Stromal cell of bone marrow (primary cell): ENCODE measurements at regions not wholly inside any gene's neighbourhood (a gene's known extent, or its start where the extent isn't known, plus 50 kb on each side); places are given as distances from the start of the nearest gene placed in this dataset.
"Not testable (repeated sequence)": the region's sequence is repeated elsewhere in the genome, so short reads cannot be mapped to it uniquely, and the experiment has no call there.

Experiments
- DNase-seq: peaks from one replicate; pipeline ENCODE4 v3.0.0-alpha.2; 2012; ENCODE audit warnings: low read depth

DNA sequence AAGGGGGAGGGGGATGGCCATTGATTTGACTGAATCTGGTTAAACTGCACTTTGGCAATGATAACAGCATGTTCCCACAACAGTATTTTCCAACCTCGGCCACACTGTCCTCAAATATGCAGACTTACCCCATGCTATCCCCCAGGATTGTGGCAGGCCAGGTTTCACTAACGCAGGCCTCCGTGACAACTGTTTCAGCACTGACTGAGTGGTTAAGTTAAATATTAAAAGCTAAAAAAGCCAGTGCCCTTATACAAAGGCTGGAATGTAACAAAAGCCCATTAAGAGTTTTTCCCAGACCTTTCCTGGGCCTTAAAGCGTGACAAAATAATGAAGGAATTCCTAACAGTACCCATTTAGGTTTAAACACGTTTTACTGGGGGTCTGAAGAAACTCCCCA, 202.9 kb downstream of the USP25 start:
- no peak for DNase-seq

DNA sequence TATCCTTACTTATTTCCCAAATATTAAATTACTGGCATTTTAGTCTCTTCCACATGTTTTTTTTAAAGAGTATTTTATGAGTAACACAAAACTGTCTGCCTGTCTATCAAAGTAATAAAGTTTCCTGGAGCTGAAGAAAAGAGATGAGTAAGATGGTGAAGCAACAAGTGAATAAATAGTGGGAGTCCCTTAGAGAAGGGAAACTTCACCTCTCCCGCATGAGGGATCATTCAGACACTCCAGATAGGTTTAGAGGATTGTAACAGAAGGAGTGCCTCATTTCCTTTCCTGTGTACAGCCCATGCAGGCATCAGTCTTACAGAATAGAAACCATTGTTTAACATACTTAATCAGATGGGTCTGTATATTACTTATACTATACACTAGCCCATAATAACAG, 205.7 kb downstream of the USP25 start:
- no peak for DNase-seq

DNA sequence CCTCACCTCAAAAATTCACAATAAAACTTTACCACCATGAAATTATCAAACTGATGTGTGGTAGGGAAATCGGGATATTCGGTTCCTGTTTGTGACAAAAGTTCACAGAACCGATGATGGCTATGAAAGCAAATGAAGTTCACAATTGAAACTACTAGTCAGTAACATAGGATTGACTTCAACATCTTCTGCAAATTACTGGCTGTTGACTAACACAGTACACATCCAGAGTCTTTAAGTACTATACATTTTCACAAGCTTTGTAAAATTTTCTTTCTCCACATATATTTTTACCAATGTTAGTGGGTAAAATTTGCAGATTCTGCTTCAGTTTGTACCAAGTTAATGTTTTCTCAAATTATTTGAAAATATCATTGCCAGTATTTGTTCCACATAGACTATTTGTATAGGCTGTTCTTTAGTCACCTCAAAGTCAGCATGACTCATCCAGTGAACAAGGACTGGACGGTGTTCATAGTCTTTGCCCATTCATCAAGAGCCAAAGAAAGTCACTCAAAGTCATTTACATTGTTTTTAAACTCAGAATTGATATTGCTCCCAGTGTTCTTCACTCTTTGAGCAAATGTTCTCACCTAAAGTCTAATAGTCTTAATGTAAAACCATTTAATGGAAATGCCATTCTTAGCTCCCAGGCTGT, 213.4 kb downstream of the USP25 start:
- peak; percentile 20 for DNase-seq

DNA sequence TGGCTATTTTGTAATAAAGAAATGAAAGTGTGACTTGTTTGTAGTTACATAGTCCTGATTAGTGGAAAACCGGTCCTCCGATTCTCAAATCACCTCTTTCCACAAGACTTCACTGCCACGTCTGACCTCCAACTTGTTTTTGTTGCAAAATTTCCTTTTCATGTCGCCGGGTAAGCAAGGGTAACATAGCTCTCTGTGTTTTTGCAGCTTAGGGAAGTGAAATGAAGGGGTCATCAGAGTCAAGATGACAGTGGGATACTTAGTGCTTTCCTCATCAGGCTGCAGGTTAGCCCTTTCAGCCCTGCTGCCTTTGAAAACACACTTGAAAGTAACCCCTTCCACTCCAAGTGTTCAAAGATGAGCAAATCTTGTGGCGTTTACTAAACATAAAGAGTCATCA, 217.9 kb downstream of the USP25 start:
- DNase-seq = no peak

DNA sequence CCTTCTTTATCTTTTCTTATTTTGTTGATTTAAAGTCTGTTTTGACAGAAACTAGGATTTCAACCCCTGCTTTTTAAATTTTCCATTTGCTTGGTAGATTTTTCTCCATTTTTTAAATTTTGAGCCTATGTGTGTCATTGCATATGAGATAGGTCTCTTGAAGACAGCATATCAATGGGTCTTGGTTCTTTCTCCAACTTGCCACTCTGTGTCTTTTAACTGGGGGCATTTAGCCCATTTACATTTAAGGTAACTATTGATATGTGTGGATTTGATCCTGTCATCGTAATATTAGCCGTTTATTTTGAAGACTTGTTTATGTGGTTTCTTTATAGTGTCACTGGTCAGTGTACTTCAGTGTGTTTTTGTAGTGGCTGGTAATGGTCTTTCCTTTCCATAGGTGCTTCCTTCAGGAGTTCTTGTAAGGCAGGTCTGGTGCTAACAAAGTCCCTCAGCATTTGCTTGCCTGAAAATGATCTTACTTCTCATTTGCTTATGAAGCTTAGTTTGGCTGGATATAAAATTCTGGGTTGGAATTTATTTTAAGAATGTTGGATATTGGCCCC, 223.9 kb downstream of the USP25 start:
- no peak for DNase-seq

DNA sequence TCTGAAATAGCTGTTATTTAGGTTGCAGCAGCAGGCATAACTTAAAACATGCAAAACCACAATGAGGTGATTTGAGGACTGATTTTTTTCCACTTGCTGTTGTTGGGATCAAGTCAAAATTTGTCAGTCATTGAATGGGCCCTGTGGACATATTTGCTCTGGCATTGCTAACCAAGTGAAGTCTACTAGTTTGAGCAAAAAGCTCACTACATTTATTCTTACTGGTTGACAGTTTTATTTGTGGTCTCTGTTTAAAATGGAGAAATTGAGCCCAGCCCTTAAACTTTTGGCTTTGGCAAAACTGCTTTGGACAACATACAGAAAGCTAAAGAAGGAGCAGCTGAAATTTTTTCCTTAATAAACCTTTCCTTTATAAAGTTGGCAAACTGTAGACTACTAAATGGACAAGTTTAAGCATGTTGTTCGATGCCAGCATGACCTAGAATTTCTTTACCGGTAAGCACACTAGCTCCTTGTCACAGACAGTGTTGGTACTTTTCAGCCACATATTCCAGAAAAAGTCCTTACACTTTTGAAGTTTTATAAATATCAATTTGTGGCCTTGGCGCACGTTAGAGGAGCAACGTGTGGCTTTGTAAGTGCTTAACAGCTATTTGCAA, 234.6 kb downstream of the USP25 start:
- peak; percentile 72 for DNase-seq

DNA sequence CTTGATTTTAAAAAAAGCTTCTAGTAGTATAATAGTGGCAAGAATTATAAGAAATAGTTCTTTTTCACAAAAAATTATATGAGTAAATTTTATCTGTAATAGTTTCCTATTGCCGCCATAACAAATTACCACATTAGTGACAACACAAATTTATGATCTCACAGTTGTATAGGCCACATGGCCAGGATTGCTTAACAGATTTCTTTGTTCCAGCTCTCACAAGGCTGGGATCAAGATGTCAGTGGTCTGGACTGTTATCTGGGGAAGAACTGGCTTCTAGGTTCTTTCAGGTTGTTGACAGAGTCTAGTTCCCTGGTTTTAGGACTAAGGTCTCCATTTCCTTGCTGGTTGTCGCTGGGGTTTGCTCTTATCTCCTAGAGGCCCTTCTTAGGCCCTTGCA, 236.4 kb downstream of the USP25 start:
- DNase-seq = no peak

DNA sequence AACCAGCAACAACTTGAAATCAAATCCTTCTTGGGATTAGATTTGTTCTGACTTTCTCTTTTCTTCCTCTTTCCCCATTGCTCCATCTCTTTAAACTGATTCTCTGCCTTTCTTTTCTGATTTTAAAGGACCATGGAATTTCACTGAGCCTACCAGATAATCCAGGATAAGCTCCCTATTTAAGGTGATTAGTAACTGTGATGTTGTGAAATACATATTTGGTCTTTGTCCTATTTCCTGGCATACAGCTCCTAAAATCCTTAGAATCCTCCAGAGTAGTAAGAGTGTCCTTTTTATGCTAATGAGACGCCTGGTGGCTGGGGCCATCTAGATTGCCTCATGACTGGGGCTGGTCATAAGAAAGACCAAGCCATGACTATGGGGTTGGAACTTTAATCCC, 236.9 kb downstream of the USP25 start:
- DNase-seq = no peak

DNA sequence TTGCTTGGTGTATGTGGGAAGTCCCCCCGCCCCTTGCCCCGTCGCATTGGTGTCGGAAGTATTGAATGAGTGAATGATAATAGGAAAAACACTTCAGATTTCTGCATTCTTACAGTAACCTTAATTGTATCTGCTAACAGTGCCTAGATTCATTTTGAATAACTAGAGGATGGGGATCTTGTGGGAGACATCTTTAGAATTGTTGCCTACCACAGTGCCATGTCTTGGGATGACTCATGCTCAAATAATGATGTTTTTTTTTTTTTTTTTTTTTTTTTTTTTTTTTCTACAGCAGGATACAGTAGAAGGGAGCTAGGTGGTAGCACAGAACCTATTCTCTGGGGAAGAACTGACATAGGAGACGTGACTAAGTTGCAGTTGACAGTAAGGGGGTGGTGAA, 237.9 kb downstream of the USP25 start:
- DNase-seq = no peak

DNA sequence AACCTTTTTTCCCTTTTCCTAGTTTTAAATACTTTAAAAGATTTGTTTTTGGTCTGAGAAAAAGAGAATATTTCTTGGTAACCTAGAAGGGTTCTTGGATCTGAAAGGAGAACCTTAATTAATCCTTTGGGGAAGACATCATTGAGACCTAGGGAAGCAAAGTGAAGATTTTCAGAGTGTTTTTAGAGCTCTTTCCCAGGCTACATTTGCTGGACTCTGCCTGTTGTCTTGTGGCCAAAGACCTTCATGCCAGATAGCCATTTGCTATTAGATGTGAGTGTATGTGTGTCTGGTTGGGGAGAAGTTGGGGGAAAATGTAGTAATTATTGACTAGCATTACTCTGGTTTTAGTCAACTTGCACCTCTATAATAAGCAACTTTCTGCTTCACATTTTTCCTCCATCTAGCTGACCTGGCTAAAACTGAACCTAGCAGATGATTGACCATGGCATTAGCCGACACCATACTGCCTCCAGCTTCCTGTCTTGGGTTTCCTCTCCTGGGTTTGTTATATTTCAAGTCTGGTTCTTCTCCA, 239.1 kb downstream of the USP25 start:
- DNase-seq = no peak

DNA sequence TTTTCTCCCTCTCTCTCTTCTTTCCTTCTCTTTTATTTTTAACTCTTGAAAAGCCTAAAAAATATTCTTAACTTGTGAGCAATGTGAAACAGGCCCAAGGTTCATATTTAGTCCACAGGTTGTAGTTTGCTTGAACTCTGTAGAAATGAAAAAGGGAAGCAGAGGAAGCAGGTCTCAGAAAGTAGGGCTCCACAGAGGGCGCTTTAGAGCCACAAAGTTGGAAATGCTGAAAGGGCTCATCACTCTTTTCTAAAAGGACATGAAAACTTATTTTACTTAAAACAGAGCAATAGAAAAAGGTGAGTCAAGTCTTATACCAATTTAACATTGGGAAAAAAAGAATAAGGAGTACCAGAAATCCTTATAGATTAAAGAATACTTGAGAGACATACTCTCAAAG, 247.0 kb downstream of the USP25 start:
- no peak for DNase-seq

DNA sequence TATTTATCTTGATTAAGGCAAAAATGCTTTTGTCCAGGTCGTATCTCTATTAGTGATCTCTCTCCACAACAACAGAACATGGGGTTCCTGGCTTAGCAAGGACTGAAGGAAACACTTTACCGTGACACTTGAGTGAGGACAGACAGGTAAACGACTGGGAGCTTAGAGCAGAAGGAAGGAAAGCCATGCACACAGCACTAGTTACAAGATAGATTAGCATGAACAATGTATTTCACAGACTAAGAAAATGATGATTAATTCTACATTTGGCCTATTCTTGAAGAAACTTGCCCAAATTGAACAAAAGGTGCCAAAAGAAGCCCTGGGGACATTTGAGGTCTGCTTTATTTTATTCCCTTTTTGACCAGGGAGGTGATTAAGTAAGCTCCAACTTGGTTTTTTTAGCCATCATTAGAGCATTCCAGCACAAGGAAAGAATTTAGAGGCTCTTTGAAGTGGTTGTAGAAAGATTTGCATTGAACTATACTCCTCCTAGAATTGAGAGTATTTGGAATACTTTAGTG, 248.5 kb downstream of the USP25 start:
- peak; percentile 28 for DNase-seq

DNA sequence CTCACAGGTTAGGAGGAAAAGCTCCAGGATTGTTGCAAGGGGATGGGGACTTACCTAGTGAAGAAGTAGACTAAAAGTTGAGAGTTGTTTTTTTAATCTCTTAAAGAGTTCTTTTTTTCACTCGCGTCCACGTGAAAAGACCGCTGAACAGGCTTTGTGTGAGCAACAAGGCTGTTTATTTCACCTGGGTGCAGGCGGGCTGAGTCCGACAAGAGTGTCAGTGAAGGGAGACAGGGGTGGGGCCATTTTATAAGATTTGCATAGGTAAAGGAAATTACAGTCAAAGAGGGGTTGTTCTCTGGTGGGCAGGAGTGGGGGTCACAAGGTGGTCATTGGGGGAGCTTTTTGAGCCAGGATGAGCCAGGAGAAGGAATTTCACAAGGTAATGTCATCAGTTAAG, 249.7 kb downstream of the USP25 start:
- not testable (repeated sequence) for DNase-seq

DNA sequence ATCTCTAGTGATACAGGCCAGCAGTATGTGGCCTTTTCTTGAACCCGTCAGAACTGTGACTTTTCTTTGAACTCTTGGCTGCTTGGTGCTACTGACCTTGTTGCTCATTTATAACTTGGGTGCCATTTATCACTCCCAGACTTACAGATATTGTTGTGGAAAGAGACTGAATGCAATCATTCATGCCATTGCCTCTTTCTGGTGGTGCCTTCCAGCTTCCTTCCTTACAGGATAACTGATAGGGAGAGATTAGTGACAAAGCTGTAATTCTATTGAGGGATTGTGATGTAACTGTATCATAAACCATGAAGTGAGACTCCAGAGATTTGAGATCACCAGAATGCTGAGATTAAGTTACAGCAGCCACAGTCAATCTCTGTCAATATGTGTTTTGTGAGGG, 256.5 kb downstream of the USP25 start:
- DNase-seq = no peak

DNA sequence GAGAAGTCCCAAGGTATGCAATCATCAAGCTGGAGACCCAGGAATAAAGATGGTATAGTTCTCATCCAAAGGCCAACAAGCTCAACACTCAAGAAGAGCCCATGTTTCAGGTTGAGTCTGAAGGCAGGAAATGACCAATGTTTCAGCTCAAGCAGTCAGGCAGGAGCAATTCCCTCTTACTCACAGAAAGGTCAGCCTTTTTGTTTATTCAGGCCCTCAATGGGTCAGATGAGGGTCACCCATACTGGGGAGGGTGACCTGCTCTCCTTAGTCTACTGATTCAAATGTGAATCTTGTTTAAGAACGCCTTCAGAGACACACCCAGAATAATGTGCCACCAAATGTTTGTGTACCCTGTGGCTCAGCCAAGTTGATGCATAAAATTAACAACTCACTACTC, 262.4 kb downstream of the USP25 start:
- peak; percentile 21 for DNase-seq

DNA sequence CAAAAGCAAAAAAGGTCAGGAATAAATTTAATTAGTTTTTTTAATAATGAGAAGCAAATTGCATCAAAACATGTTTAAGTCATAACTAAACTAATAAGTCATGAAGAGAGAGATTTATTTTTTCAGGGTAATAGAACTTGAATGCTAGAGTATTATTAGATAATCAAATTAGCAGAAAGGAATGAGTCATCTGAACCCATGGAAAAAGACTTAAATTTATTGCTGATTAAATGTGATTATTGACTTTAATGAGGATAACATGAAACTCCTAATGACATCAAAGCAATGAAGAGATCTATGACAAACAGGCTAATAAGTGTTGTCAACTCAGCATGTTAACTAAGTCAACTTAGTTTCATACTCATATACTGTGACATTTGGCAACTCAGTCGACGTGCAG, 264.2 kb downstream of the USP25 start:
- DNase-seq = no peak

DNA sequence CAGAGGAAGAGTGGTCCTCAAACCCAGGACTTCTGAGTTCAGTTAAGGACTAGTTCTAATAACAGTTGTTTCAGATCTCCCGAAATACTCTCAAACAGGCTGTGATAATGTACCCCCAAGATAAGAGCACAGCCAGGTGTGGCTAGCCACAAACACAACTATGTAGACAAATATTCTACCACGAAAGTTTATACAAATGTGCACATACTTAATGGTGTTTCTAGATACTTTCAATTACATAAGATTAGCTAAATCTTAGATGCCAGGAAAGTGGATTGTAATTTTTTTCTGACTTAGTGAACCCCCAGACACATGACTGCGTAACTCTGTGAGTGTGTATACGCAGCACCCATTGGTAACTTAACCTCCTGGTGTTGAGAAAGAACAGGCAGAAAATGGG, 270.0 kb downstream of the USP25 start:
- no peak for DNase-seq

DNA sequence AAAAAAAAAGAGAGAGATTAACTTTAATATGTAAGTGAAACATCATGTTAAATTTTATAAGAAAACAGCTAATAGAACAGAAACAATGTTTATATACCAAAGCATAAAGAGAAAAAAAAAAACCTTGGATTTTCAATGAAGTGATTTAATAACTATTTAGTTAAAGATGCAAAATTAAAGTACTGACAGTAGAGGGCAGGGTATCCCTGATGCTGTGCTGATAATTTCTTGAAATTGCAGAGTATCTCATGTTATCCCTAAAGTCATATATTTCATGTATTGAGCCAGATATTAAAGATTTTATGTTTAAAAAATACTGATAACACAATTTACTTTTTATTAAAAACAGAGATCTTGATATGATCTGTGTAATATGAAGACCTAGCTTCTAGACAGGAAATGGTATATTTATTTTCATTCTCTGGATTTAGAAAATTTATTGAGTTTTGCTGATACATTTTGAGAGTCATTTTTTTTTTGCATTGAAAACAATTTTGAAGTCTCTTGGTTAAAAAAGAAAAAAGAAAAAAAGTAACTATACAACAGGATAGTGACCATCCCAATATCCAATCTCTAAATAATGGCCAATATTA, 273.2 kb downstream of the USP25 start:
- DNase-seq = no peak

DNA sequence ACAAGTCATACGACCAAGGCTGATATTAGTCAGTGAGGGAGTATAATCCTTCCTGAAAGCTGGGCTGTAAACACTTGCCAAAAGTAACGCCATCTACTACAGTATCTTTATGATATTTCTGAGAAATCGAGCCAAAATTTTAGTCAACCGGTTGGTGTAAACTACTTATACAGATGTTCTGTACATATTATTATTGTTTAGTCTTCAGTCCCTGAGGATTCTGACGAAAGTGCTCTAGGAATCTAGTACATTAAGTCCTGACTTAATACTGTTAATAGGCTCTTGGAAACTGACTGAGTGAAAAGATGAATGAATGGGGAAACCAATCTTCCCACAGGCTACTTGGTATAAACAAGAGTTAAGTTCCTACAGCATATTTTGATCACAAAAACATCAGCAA, 274.3 kb downstream of the USP25 start:
- no peak for DNase-seq

DNA sequence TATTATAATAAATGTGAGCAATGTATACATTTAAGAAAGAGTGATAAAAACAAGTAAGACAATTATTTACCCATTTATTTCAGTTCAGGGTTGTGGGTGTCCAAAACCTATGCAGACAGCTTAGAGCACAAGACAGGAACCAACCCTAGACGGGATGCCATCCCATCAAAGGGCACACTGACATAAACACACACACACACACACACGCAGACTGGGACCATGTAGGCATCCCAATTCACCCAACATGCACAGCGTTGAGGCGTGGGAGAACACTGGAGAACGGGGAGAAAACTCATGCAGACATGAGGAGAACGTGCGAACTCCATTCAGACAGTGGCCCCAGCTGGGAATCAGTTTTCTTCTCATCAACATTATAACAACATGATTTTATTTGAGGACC, 274.7 kb downstream of the USP25 start:
- no peak for DNase-seq

DNA sequence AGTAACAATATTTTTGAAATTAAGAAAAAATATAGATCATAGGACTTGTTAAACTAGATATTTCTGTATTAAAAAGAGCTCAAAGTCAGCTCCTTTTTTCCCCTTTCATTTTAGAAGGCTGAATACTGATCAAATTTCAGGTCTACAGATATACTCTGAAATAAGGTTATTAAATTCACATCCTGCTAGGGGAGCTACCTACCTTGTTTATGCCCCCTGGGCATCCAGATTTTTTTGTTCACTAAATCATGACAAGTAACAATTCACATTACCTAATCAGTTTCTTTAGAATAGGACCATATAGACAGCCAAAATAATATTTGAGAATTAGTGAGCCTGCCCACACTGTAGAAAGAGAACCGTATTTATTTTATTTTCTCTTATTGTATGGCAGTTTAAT, 276.2 kb downstream of the USP25 start:
- DNase-seq = no peak

DNA sequence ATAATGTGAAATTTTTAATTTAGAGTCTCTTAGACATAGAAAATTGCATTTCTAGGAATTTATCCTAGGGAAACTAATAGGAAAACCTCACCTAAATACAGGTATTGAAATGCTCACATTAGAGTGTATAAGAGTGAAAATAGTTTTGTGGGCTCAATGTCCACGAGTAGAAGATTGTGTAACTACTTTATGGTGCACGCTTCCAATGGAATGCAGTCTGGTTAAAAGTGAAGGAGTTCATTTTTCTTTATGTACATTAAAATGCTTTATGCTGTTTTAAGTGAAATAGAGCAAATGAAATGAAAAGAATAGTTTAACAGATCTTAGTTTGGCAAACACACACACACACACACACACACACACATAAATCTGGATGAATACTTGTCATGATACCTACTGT, 278.2 kb downstream of the USP25 start:
- DNase-seq = no peak

DNA sequence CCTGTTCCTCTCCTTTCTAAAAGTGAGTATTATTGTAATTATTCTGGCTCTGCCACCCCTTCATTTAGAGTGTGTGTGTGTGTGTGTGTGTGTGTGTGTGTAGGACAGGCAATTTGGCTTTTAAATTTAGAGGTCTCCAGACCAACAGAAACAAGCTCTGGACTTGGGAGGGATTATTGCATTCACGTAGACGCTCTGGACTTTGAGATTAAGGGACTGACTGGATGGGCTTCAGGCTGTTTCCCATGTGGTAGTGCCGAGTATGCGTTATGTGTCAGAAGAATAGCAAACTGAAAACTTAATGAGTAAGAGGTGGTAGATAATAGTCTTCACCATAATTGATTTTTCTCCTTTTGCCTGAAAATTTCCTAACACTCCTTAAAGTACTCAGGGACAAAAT, 281.9 kb downstream of the USP25 start:
- DNase-seq = no peak
